Non-pigmented ciliary epithelial cell (primary cell): ENCODE measurements at regions not wholly inside any gene's neighbourhood (a gene's known extent, or its start where the extent isn't known, plus 50 kb on each side); places are given as distances from the start of the nearest gene placed in this dataset.
"Not testable (repeated sequence)": the region's sequence is repeated elsewhere in the genome, so short reads cannot be mapped to it uniquely, and the experiment has no call there.

Source experiments
- DNase-seq: peaks from one replicate; pipeline ENCODE4 v3.0.0-alpha.2; 2010; ENCODE audit warnings: low read depth

DNA sequence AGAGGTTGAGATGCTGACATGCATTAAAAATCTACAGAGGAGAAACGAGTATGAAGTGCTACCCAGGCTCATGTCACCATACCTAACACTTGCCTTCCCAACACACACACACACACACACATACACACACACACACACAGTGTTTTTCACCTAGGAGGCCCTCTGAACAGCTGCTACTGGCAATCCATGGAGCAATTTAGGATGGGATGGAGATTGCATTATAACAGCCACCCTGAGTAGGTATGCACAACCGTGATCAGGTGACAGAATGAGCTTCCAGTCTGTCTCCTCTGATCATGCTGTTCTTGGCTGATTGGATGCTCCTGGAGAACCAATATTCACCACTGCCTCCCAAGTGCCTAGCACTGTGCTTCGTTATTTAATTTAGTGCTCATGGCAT is 528.5 kb upstream of the CDH5 start:
- DNase-seq, result no peak

- DNase-seq, result no peak
These were observed 529.0 kb upstream of the CDH5 start for GRCh38 chr16:65837464-65837863.

DNA sequence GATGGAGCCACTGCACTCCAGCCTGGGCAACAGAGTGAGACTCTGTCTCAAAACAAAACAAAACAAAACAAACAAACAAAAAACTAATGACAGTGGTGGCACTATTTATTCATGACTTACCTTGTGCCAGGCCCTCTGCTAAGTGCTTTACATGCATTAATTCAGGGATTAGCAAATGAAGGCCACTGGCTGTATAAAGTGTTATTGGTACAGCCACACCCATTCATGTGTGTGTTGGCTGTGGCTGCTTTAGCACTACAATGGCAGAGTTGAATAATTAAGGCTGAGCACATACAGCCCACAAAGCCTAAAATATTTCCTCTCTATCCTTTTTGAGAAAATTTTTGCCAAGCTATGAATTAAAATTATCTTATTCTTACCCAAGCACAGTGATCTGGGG is 531.8 kb upstream of the CDH5 start:
- no peak for DNase-seq

DNA sequence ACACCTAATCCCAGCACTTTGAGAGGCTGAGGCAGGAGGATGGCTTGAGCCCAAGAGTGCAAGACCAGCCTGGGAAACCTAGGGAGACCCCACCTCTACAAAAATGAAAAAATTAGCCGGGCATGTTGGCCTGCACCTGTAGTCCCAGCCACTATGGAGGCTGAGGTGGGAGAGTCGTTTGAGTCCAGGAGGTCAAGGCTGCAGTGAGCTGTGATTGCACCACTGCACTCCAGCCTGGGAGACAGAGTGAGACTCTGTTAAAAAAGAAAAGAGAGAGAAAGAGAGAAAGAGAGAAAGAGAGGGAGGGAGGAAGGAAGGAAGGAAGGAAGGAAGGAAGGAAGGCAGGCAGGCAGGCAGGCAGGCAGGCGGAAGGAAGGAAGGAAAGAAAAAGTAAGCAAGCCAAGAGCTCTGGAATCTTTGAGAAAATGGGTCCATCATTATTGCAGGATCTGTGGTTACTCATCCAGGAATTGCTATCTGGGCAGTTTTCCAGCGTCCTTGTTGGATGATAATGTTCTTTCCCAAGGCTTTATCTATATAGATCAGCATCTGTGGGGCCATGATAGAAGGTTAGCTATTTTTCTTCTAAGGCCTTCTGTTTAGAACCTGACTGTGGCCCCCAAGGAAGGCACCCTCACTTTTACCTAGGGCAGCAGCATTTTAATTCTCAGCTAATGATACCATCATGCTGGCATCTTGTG is 533.2 kb upstream of the CDH5 start:
- DNase-seq, result peak; percentile 54

- no peak for DNase-seq
These were observed 533.8 kb upstream of the CDH5 start for GRCh38 chr16:65832679-65833078.

- DNase-seq, result no peak
These were observed 534.4 kb upstream of the CDH5 start for GRCh38 chr16:65831903-65832666.

GRCh38 chr16:65829076-65829475 is 537.4 kb upstream of the CDH5 start:
- DNase-seq, result no peak

- no peak for DNase-seq
These were observed 538.2 kb upstream of the CDH5 start for GRCh38 chr16:65828296-65828695.

DNA sequence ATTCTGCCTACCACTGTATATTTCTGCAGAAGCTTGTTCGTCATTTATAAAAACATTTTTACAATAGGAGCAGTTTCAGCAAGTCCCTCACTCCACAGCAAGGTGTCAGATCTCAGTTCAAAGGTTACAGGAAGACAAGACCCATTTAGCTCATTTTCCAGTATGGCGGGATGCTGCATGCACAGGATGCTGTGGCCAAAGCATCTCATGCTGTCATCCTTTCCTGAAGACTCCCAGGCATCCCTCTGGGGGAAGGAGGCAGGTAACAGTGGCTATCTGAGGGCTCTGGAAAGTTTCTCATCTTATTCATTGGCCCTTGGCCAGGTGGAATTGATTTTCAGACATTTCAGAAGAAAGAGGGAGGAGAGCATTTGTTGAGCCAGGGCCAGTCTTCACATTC is 539.3 kb upstream of the CDH5 start:
- DNase-seq, result no peak

- DNase-seq, result no peak
These were observed 541.2 kb upstream of the CDH5 start for GRCh38 chr16:65825191-65825856.

DNA sequence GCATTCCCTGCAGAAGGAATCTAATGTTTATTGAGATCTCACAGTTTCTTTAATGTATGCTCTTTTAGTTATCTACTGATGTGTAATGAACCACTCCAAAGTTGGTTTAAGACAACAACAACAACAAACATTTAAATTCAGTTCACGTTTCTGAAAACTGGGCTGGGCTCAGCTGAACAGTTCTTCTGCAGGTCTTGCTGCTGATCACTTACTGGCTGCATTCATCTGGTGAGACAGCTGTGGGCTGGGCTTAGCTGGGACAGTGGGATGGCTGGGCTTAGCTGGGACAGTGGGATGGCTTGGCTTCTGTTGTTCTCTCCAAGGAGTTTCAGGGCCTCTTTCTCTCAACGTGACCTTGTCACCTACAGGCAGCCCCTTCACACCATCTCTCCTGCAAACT is 544.3 kb upstream of the CDH5 start:
- DNase-seq, result no peak

DNA sequence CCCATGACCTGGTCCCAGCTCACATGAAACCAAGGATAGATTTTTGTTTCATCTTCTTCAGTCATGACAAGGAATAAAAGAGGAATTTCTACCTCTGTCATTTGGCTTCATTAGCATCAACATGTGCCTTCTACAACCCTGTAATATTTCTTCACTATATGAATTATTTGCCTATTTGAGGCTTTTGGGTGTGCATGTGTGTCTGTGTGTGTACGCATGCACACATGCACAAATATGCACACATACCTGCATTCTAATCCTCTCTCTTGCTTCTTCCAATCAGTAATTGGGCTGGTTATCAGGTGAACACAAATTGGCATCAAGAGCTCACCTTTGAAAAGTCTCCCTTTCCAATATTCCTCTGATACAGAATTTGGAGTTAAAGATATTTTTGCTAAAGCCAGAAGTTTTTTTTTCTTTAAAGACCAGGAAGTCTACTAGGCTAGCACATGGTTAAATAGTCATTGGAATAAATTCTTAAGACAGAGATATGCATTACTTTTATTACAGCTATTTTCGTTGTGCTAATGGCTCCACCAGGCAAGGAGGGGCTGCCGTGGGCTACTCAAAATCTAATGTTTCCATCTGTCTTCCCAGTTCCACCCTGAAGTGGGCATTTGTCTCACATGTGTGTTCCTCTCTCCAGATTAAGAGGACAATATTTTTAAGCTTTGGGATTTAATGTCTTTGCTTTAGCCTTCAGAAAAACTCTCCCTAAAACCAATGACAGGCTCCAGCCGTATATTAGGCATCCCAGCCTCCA is 547.2 kb upstream of the CDH5 start:
- DNase-seq, result no peak

GRCh38 chr16:65817799-65818198 is 548.7 kb upstream of the CDH5 start:
- no peak for DNase-seq

- no peak for DNase-seq
These were observed 549.4 kb upstream of the CDH5 start for GRCh38 chr16:65817066-65817465.

DNA sequence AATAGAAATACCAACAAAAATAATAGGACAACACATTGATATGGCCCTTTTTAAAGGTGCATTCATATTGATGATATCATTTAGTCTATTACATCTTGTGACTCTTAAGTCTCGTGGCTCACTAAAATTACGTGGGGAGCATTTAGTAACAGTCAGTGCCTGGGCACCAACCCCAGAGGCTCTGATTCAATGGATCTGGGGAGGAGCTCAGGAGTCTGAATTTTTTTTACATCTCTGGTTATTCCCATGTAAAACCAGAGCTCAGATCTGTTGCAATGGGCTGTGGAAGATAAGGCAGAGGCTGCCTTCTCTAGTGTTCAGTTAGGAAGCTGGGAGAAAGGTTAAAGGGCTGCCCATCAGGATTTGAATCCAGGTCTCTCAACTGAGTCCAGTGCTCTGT is 549.9 kb upstream of the CDH5 start:
- DNase-seq, result no peak

GRCh38 chr16:65815707-65816106 is 550.8 kb upstream of the CDH5 start:
- no peak for DNase-seq

DNA sequence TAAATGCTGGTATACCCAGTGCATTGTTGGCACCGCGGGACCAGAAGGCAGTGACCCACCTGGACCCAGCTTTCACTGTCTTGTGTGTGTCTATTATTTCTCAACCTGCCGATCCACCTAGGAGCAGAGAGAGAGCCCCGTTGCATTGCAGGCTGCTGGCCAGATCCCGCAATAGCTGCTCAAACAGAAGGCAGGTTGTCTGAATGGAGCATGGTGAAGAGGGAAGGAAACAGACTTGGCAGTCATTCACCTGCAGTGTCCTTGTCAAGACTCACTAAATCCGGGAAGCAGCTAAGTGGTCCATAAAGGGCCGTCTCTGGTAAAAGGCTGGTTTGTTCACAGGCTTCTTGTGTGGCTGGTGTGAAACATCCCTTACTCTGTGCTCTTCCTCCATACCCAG is 552.6 kb upstream of the CDH5 start:
- DNase-seq, result not testable (repeated sequence)

- DNase-seq, result no peak
These were observed 556.9 kb upstream of the CDH5 start for GRCh38 chr16:65809627-65810026.

GRCh38 chr16:65808790-65809189 is 557.7 kb upstream of the CDH5 start:
- DNase-seq, result no peak

DNA sequence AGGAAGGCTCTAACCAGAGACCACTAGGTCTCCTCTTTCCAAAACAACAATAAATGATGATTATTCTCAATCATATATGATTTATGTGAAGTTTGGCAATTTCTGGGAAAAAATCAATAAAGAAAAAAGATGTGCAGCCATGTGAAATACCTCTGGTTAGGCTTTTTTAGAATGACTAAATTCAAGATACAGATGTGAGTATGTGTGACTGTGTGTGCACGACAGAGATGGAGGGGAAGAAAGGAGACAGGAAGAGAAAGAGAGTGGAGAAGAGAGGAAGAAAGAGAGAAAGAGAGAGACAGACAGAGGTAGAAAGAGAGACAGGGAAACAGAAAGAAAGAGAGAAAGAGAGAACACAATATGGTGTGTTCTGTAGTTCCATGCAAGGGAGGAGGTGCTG is 558.6 kb upstream of the CDH5 start:
- DNase-seq, result no peak

DNA sequence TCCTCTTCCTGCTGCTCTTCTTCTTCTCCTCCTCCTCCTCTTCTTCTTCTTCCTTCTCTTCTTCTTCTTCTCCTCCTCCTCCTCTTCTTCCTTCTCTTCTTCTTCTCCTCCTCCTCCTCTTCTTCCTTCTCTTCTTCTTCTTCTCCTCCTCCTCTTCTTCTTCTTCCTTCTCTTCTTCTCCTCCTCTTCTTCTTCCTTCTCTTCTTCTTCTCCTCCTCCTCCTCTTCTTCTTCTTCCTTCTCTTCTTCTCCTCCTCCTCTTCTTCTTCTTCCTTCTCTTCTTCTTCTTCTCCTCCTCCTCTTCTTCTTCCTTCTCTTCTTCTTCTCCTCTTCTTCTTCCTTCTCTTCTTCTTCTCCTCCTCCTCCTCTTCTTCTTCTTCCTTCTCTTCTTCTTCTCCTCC is 560.8 kb upstream of the CDH5 start:
- not testable (repeated sequence) for DNase-seq

DNA sequence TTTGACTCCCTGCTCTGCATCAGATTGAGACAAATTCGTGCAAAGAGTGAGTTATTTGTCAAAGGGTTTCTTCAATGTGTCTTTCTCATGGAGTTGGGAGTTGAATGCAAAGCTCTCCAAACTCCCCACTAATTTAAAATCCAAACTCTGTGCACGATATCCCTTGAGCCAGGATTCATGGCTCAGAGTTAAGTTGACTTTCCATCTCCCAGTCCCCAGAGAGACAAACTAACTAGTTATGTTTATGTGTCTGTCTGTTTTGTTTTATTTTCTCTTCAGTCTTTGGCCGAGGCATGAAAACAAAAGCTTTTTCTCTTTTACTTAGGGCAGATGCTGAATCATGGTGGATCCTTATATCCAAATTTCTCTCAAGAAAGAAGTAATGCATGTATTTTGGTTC is 570.0 kb upstream of the CDH5 start:
- DNase-seq, result no peak

- DNase-seq, result no peak
These were observed 571.5 kb upstream of the CDH5 start for GRCh38 chr16:65794973-65795372.
